Subcutaneous abdominal adipose tissue (tissue), 5 donors: ENCODE measurements at regions not wholly inside any gene's neighbourhood (a gene's known extent, or its start where the extent isn't known, plus 50 kb on each side); places are given as distances from the start of the nearest gene placed in this dataset.
"Not testable (repeated sequence)": the region's sequence is repeated elsewhere in the genome, so short reads cannot be mapped to it uniquely, and the experiment has no call there.

ENCODE experiments used
- H3K27ac ChIP-seq: one replicate; pipeline ENCODE4 v1.7.0; 2013; ENCODE audit warnings: low read depth, mild to moderate bottlenecking, inconsistent platforms, low read length, moderate library complexity
- H3K27me3 ChIP-seq, 5 donors: one replicate each; pipeline ENCODE4 v1.7.0; 2013; ENCODE audit warnings: low read length in 5 of 5, inconsistent platforms in 1 of 5; ENCODE audit not compliant: control insufficient read depth in 5 of 5, insufficient read depth in 4 of 5
- H3K36me3 ChIP-seq, 5 donors: one replicate each; pipeline ENCODE4 v1.7.0; 2013; ENCODE audit warnings: low read length in 5 of 5; ENCODE audit not compliant: control insufficient read depth in 5 of 5, insufficient read depth in 5 of 5
- H3K4me1 ChIP-seq, 5 donors: one replicate each; pipeline ENCODE4 v1.7.0; 2013; ENCODE audit warnings: low read length in 5 of 5, mild to moderate bottlenecking in 3 of 5, moderate library complexity in 1 of 5; ENCODE audit not compliant: control insufficient read depth in 5 of 5, insufficient read depth in 5 of 5
- H3K4me3 ChIP-seq, 5 donors: one replicate each; pipeline ENCODE4 v1.7.0; 2013; ENCODE audit warnings: low read length in 5 of 5, low read depth in 1 of 5
- H3K9ac ChIP-seq, 5 donors: one replicate each; pipeline ENCODE4 v1.7.0; 2013; ENCODE audit warnings: low read length in 5 of 5, mild to moderate bottlenecking in 4 of 5, moderate library complexity in 3 of 5
- H3K9me3 ChIP-seq, 5 donors: one replicate each; pipeline ENCODE4 v1.7.0; 2013; ENCODE audit warnings: low read length in 5 of 5; ENCODE audit not compliant: control insufficient read depth in 5 of 5
- donor health status: healthy.
- donor health status: healthy.
- donor health status: healthy.
- donor health status: healthy.
- donor health status: healthy.

GRCh38 chr9:20243841-20244240, 378.5 kb downstream of the MLLT3 start:
- no peak overlapping the region for H3K27ac ChIP-seq
- no peaks in the 10 kb centered on the region for H3K36me3 ChIP-seq
- no peak overlapping the region for H3K4me3 ChIP-seq
- peaks cover 0 to 10% (median 4%) of the 10 kb centered on the region in 5 donors for H3K9me3 ChIP-seq
- no peak overlapping the region for H3K9ac ChIP-seq
- H3K4me1 ChIP-seq, result no peaks in the 10 kb centered on the region
- no peaks in the 10 kb centered on the region for H3K27me3 ChIP-seq

GRCh38 chr9:20242510-20243189, 379.6 kb downstream of the MLLT3 start:
- Histone ChIP-seq H3K9ac (no peak overlapping the region), H3K36me3 (no peaks in the 10 kb centered on the region), H3K4me3 (no peak overlapping the region), H3K27ac (no peak overlapping the region), H3K27me3 (no peaks in the 10 kb centered on the region), H3K9me3 (no peaks in the 10 kb centered on the region), H3K4me1 (no peaks in the 10 kb centered on the region)

GRCh38 chr9:20240498-20240897, 381.8 kb downstream of the MLLT3 start:
- H3K27ac ChIP-seq, result no peak overlapping the region
- no peaks in the 10 kb centered on the region for H3K4me1 ChIP-seq
- H3K9ac ChIP-seq, result no peak overlapping the region
- H3K9me3 ChIP-seq, result peaks cover 0 to 2% (median 0%) of the 10 kb centered on the region in 5 donors
- no peak overlapping the region for H3K4me3 ChIP-seq
- no peaks in the 10 kb centered on the region for H3K36me3 ChIP-seq
- H3K27me3 ChIP-seq, result no peaks in the 10 kb centered on the region

- H3K4me3 ChIP-seq, result no peak overlapping the region
Measured at GRCh38 chr9:20238921-20239320, 383.4 kb downstream of the MLLT3 start.

GRCh38 chr9:20237686-20238085, 384.6 kb downstream of the MLLT3 start:
- Histone ChIP-seq H3K4me3 (no peak overlapping the region), H3K27ac (no peak overlapping the region), H3K36me3 (no peaks in the 10 kb centered on the region), H3K27me3 (no peaks in the 10 kb centered on the region), H3K9me3 (peaks cover 0 to 5% (median 0%) of the 10 kb centered on the region in 5 donors), H3K9ac (no peak overlapping the region), H3K4me1 (no peaks in the 10 kb centered on the region)

More at GRCh38 chr9:20238921-20239320, 383.4 kb downstream of the MLLT3 start:
- H3K4me1 ChIP-seq, result no peaks in the 10 kb centered on the region
- peaks cover 0 to 5% (median 0%) of the 10 kb centered on the region in 5 donors for H3K9me3 ChIP-seq
- H3K9ac ChIP-seq, result no peak overlapping the region
- no peaks in the 10 kb centered on the region for H3K27me3 ChIP-seq
- H3K27ac ChIP-seq, result no peak overlapping the region
- no peaks in the 10 kb centered on the region for H3K36me3 ChIP-seq

- Histone ChIP-seq H3K9ac (no peak overlapping the region), H3K9me3 (peaks cover 0 to 5% (median 0%) of the 10 kb centered on the region in 5 donors), H3K4me3 (no peak overlapping the region), H3K36me3 (no peaks in the 10 kb centered on the region), H3K27ac (no peak overlapping the region), H3K27me3 (no peaks in the 10 kb centered on the region), H3K4me1 (no peaks in the 10 kb centered on the region)
Measured at GRCh38 chr9:20236676-20237075, 385.6 kb downstream of the MLLT3 start.

GRCh38 chr9:20235206-20235605, 387.1 kb downstream of the MLLT3 start:
- not testable (repeated sequence) for H3K4me1 ChIP-seq, H3K27me3 ChIP-seq, H3K27ac ChIP-seq, H3K36me3 ChIP-seq, H3K9ac ChIP-seq, H3K4me3 ChIP-seq, H3K9me3 ChIP-seq

- no peaks in the 10 kb centered on the region for H3K4me1 ChIP-seq
- no peaks in the 10 kb centered on the region for H3K36me3 ChIP-seq
- no peaks in the 10 kb centered on the region for H3K27me3 ChIP-seq
- no peaks in the 10 kb centered on the region for H3K9me3 ChIP-seq
- no peak overlapping the region for H3K4me3 ChIP-seq
- H3K27ac ChIP-seq, result no peak overlapping the region
- no peak overlapping the region for H3K9ac ChIP-seq
Measured at GRCh38 chr9:20228096-20228495, 394.2 kb downstream of the MLLT3 start.

- Histone ChIP-seq H3K9me3 (no peaks in the 10 kb centered on the region), H3K27me3 (no peaks in the 10 kb centered on the region), H3K36me3 (no peaks in the 10 kb centered on the region), H3K9ac (no peak overlapping the region), H3K4me1 (no peaks in the 10 kb centered on the region), H3K27ac (no peak overlapping the region), H3K4me3 (no peak overlapping the region)
Measured at GRCh38 chr9:20227166-20227874, 395.0 kb downstream of the MLLT3 start.

- Histone ChIP-seq H3K4me3 (no peak overlapping the region), H3K27me3 (no peaks in the 10 kb centered on the region), H3K27ac (no peak overlapping the region), H3K4me1 (no peaks in the 10 kb centered on the region), H3K9ac (no peak overlapping the region), H3K36me3 (no peaks in the 10 kb centered on the region), H3K9me3 (no peaks in the 10 kb centered on the region)
Measured at GRCh38 chr9:20226345-20226744, 396.0 kb downstream of the MLLT3 start.
